Mononuclear cell (primary cell): ENCODE measurements at regions not wholly inside any gene's neighbourhood (a gene's known extent, or its start where the extent isn't known, plus 50 kb on each side); places are given as distances from the start of the nearest gene placed in this dataset.
"Not testable (repeated sequence)": the region's sequence is repeated elsewhere in the genome, so short reads cannot be mapped to it uniquely, and the experiment has no call there.

Experiments used
- H3K27me3 ChIP-seq: 2 replicates; pipeline ENCODE4 v1.6.0; 2011; ENCODE audit warnings: low read length, control low read depth; ENCODE audit not compliant: insufficient read depth
- H3K4me1 ChIP-seq: 2 replicates; pipeline ENCODE4 v1.5.1; 2011; ENCODE audit warnings: mild to moderate bottlenecking, low read length, control low read depth; ENCODE audit not compliant: insufficient read depth
- H3K4me3 ChIP-seq: 2 replicates; pipeline ENCODE4 v1.5.1; 2011; ENCODE audit warnings: mild to moderate bottlenecking, low read length, moderate library complexity
- H3K9me3 ChIP-seq: 2 replicates; pipeline ENCODE4 v1.5.1; 2011; ENCODE audit warnings: low read depth, mild to moderate bottlenecking, control low read depth, low read length

GRCh38 chr3:148528024-148528423 lies 169.7 kb upstream of the AGTR1 start:
- Histone ChIP-seq H3K4me1 (no peaks in the 10 kb centered on the region), H3K4me3 (no peak overlapping the region), H3K27me3 (no peaks in the 10 kb centered on the region), H3K9me3 (peaks cover 8% of the 10 kb centered on the region)

GRCh38 chr3:148531836-148532235 lies 165.9 kb upstream of the AGTR1 start:
- Histone ChIP-seq H3K9me3 (no peaks in the 10 kb centered on the region), H3K4me3 (no peak overlapping the region), H3K27me3 (no peaks in the 10 kb centered on the region), H3K4me1 (no peaks in the 10 kb centered on the region)

- H3K4me3 ChIP-seq: no peak overlapping the region
- H3K27me3 ChIP-seq: no peaks in the 10 kb centered on the region
- H3K9me3 ChIP-seq: no peaks in the 10 kb centered on the region
- no peaks in the 10 kb centered on the region for H3K4me1 ChIP-seq
These were observed 165.4 kb upstream of the AGTR1 start for GRCh38 chr3:148532326-148532725.

- no peak overlapping the region for H3K4me3 ChIP-seq
- no peaks in the 10 kb centered on the region for H3K9me3 ChIP-seq
- H3K27me3 ChIP-seq: no peaks in the 10 kb centered on the region
- no peaks in the 10 kb centered on the region for H3K4me1 ChIP-seq
These were observed 164.9 kb upstream of the AGTR1 start for GRCh38 chr3:148532774-148533173.

- Histone ChIP-seq H3K4me1 (no peaks in the 10 kb centered on the region), H3K4me3 (no peak overlapping the region), H3K9me3 (no peaks in the 10 kb centered on the region), H3K27me3 (no peaks in the 10 kb centered on the region)
These were observed 163.4 kb upstream of the AGTR1 start for GRCh38 chr3:148534089-148534988.

- no peak overlapping the region for H3K4me3 ChIP-seq
- H3K4me1 ChIP-seq: no peaks in the 10 kb centered on the region
- no peaks in the 10 kb centered on the region for H3K9me3 ChIP-seq
- no peaks in the 10 kb centered on the region for H3K27me3 ChIP-seq
These were observed 162.7 kb upstream of the AGTR1 start for GRCh38 chr3:148535001-148535400.

GRCh38 chr3:148540266-148540665 lies 157.4 kb upstream of the AGTR1 start:
- H3K9me3 ChIP-seq: no peaks in the 10 kb centered on the region
- no peaks in the 10 kb centered on the region for H3K4me1 ChIP-seq
- no peak overlapping the region for H3K4me3 ChIP-seq

GRCh38 chr3:148540851-148541250 lies 156.9 kb upstream of the AGTR1 start:
- Histone ChIP-seq H3K4me1 (no peaks in the 10 kb centered on the region), H3K27me3 (no peaks in the 10 kb centered on the region), H3K9me3 (no peaks in the 10 kb centered on the region), H3K4me3 (no peak overlapping the region)

More at GRCh38 chr3:148540266-148540665, 157.4 kb upstream of the AGTR1 start:
- no peaks in the 10 kb centered on the region for H3K27me3 ChIP-seq

GRCh38 chr3:148546959-148547358 lies 150.7 kb upstream of the AGTR1 start:
- Histone ChIP-seq H3K9me3 (no peaks in the 10 kb centered on the region), H3K27me3 (no peaks in the 10 kb centered on the region), H3K4me3 (no peak overlapping the region)

GRCh38 chr3:148551767-148552260 lies 145.9 kb upstream of the AGTR1 start:
- Histone ChIP-seq H3K27me3 (no peaks in the 10 kb centered on the region), H3K4me1 (no peaks in the 10 kb centered on the region), H3K4me3 (no peak overlapping the region), H3K9me3 (no peaks in the 10 kb centered on the region)

More at GRCh38 chr3:148546959-148547358, 150.7 kb upstream of the AGTR1 start:
- no peaks in the 10 kb centered on the region for H3K4me1 ChIP-seq

- H3K4me3 ChIP-seq: no peak overlapping the region
- no peaks in the 10 kb centered on the region for H3K27me3 ChIP-seq
- no peaks in the 10 kb centered on the region for H3K4me1 ChIP-seq
- no peaks in the 10 kb centered on the region for H3K9me3 ChIP-seq
These were observed 143.3 kb upstream of the AGTR1 start for GRCh38 chr3:148554367-148554766.

- H3K4me3 ChIP-seq: no peak overlapping the region
- H3K9me3 ChIP-seq: no peaks in the 10 kb centered on the region
- no peaks in the 10 kb centered on the region for H3K27me3 ChIP-seq
- no peaks in the 10 kb centered on the region for H3K4me1 ChIP-seq
These were observed 141.0 kb upstream of the AGTR1 start for GRCh38 chr3:148556664-148557063.

- H3K4me1 ChIP-seq, H3K9me3 ChIP-seq, H3K4me3 ChIP-seq, H3K27me3 ChIP-seq: not testable (repeated sequence)
These were observed 120.1 kb upstream of the AGTR1 start for GRCh38 chr3:148577579-148577978.

- H3K9me3 ChIP-seq: no peaks in the 10 kb centered on the region
- no peak overlapping the region for H3K4me3 ChIP-seq
- no peaks in the 10 kb centered on the region for H3K27me3 ChIP-seq
- no peaks in the 10 kb centered on the region for H3K4me1 ChIP-seq
These were observed 115.6 kb upstream of the AGTR1 start for GRCh38 chr3:148582126-148582525.

GRCh38 chr3:148583793-148584192 lies 113.9 kb upstream of the AGTR1 start:
- Histone ChIP-seq H3K4me1 (no peaks in the 10 kb centered on the region), H3K9me3 (no peaks in the 10 kb centered on the region), H3K27me3 (no peaks in the 10 kb centered on the region), H3K4me3 (no peak overlapping the region)

GRCh38 chr3:148584438-148584837 lies 113.3 kb upstream of the AGTR1 start:
- H3K4me3 ChIP-seq: no peak overlapping the region
- no peaks in the 10 kb centered on the region for H3K27me3 ChIP-seq
- no peaks in the 10 kb centered on the region for H3K9me3 ChIP-seq
- H3K4me1 ChIP-seq: no peaks in the 10 kb centered on the region
